GM21576 (cell line): ENCODE measurements at regions not wholly inside any gene's neighbourhood (a gene's known extent, or its start where the extent isn't known, plus 50 kb on each side); places are given as distances from the start of the nearest gene placed in this dataset.
"Not testable (repeated sequence)": the region's sequence is repeated elsewhere in the genome, so short reads cannot be mapped to it uniquely, and the experiment has no call there.

Experiments used
- ATAC-seq: cut with Tn5 transposase; IDR thresholded peaks from one replicate; pipeline ENCODE4 v1.9.1; 2021; ENCODE audit warnings: mild to moderate bottlenecking, moderate library complexity; ENCODE audit not compliant: unreplicated experiment

- ATAC-seq, result no peak
Observed at GRCh38 chr7:153701678-153702077, 350.5 kb upstream of the DPP6 start.

GRCh38 chr7:153723892-153724291, 328.3 kb upstream of the DPP6 start:
- not testable (repeated sequence) for ATAC-seq

- not testable (repeated sequence) for ATAC-seq
Observed at GRCh38 chr7:153731504-153731903, 320.7 kb upstream of the DPP6 start.

- not testable (repeated sequence) for ATAC-seq
Observed at GRCh38 chr7:153743434-153743833, 308.8 kb upstream of the DPP6 start.

- ATAC-seq, result not testable (repeated sequence)
Observed at GRCh38 chr7:153747969-153748368, 304.2 kb upstream of the DPP6 start.

- not testable (repeated sequence) for ATAC-seq
Observed at GRCh38 chr7:153748885-153749284, 303.3 kb upstream of the DPP6 start.

- not testable (repeated sequence) for ATAC-seq
Observed at GRCh38 chr7:153765869-153766268, 286.3 kb upstream of the DPP6 start.

- ATAC-seq, result not testable (repeated sequence)
Observed at GRCh38 chr7:153766926-153767325, 285.3 kb upstream of the DPP6 start.

- no peak for ATAC-seq
Observed at GRCh38 chr7:153772966-153773365, 279.2 kb upstream of the DPP6 start.

GRCh38 chr7:153776940-153777339, 275.3 kb upstream of the DPP6 start:
- not testable (repeated sequence) for ATAC-seq

GRCh38 chr7:153797363-153797762, 254.8 kb upstream of the DPP6 start:
- not testable (repeated sequence) for ATAC-seq

- ATAC-seq, result no peak
Observed at GRCh38 chr7:153808117-153808516, 244.1 kb upstream of the DPP6 start.

- ATAC-seq, result no peak
Observed at GRCh38 chr7:153829525-153829924, 222.7 kb upstream of the DPP6 start.

- no peak for ATAC-seq
Observed at GRCh38 chr7:153832160-153832559, 220.0 kb upstream of the DPP6 start.

GRCh38 chr7:153835103-153835502, 217.1 kb upstream of the DPP6 start:
- ATAC-seq, result no peak

- no peak for ATAC-seq
Observed at GRCh38 chr7:153835712-153836265, 216.4 kb upstream of the DPP6 start.

- no peak for ATAC-seq
Observed at GRCh38 chr7:153838591-153838990, 213.6 kb upstream of the DPP6 start.

GRCh38 chr7:153840861-153841260, 211.3 kb upstream of the DPP6 start:
- ATAC-seq, result no peak

- ATAC-seq, result no peak
Observed at GRCh38 chr7:153847828-153848227, 204.4 kb upstream of the DPP6 start.

- ATAC-seq, result no peak
Observed at GRCh38 chr7:153852261-153852660, 199.9 kb upstream of the DPP6 start.

- ATAC-seq, result no peak
Observed at GRCh38 chr7:153858355-153858754, 193.8 kb upstream of the DPP6 start.

GRCh38 chr7:153859239-153859638, 193.0 kb upstream of the DPP6 start:
- no peak for ATAC-seq
